OCI-LY7 (cell line): ENCODE measurements at regions not wholly inside any gene's neighbourhood (a gene's known extent, or its start where the extent isn't known, plus 50 kb on each side); places are given as distances from the start of the nearest gene placed in this dataset.

Source experiments
- BruUV-seq: library from RNA; stranded (reverse); fragments of 400-500 nt; replicated peaks from 2 replicates; lab custom pipeline; 2021; lab: Mats Ljungman, UMichigan
- CTCF ChIA-PET: fragments of 300-600 bp; sonication (Branson Sonifier 250); formaldehyde crosslinking; loops from one replicate; lab custom pipeline; 2022; ENCODE audit warnings: antibody characterized with exemption; ENCODE audit not compliant: unreplicated experiment; lab: Charles Lee
- POLR2A ChIA-PET: fragments of 300-600 bp; sonication (Branson Sonifier 250); formaldehyde crosslinking; loops from one replicate; lab custom pipeline; 2022; ENCODE audit warnings: antibody characterized with exemption; lab: Charles Lee
- DNase-seq: peaks from one replicate; pipeline ENCODE4 v3.0.0-alpha.2; 2015; ENCODE audit warnings: low spot score
- H2AFZ ChIP-seq: fragments of 200-600 bp; sonication (generic), shearing (Covaris generic); 2 replicates; pipeline ENCODE4 v1.6.1; 2014; ENCODE audit warnings: mild to moderate bottlenecking, antibody characterized with exemption, low read length, moderate library complexity
- H3K27ac ChIP-seq: fragments of 200-600 bp; sonication (generic); 2 replicates; pipeline ENCODE4 v1.5.1; 2014; ENCODE audit warnings: mixed run types, low read depth, mild to moderate bottlenecking, moderate library complexity, low read length, inconsistent platforms; ENCODE audit not compliant: poor library complexity, severe bottlenecking
- H3K36me3 ChIP-seq: fragments of 200-600 bp; sonication (generic); 2 replicates; pipeline ENCODE4 v1.6.1; 2014; ENCODE audit warnings: mild to moderate bottlenecking, antibody characterized with exemption, low read length, moderate library complexity, mixed read lengths; ENCODE audit not compliant: insufficient read depth
- H3K4me1 ChIP-seq: fragments of 200-600 bp; sonication (generic); 2 replicates; pipeline ENCODE4 v1.5.1; 2014; ENCODE audit warnings: mild to moderate bottlenecking, low read length; ENCODE audit not compliant: insufficient read depth, poor library complexity, severe bottlenecking
- H3K4me2 ChIP-seq: fragments of 200-600 bp; sonication (generic); 2 replicates; pipeline ENCODE4 v1.6.1; 2014; ENCODE audit warnings: mild to moderate bottlenecking, low read length
- H3K4me3 ChIP-seq: fragments of 200-600 bp; sonication (generic); 2 replicates; pipeline ENCODE4 v1.5.1; 2014; ENCODE audit warnings: mild to moderate bottlenecking, low read depth, low read length; ENCODE audit not compliant: poor library complexity, severe bottlenecking
- H3K79me2 ChIP-seq: fragments of 200-600 bp; sonication (generic); 2 replicates; pipeline ENCODE4 v1.6.1; 2016; ENCODE audit warnings: low read depth, mild to moderate bottlenecking, low read length, moderate library complexity, mixed read lengths; ENCODE audit not compliant: insufficient read depth
- H3K9me2 ChIP-seq: fragments of 200-600 bp; sonication (generic); 2 replicates; pipeline ENCODE4 v1.6.1; 2016; ENCODE audit warnings: mild to moderate bottlenecking, low read length, mixed read lengths; ENCODE audit not compliant: insufficient read depth
- H3K9me3 ChIP-seq: fragments of 200-600 bp; sonication (generic); 2 replicates; pipeline ENCODE4 v1.6.1; 2014; ENCODE audit warnings: mild to moderate bottlenecking, mixed run types, low read length, mixed read lengths
- H4K20me1 ChIP-seq: fragments of 200-600 bp; sonication (generic); 2 replicates; pipeline ENCODE4 v1.6.1; 2014; ENCODE audit warnings: mild to moderate bottlenecking, antibody characterized with exemption, low read length, moderate library complexity, mixed read lengths; ENCODE audit not compliant: insufficient read depth
- CTCF ChIP-seq: fragments of 200-600 bp; sonication (generic); conservative IDR thresholded peaks from 2 replicates; pipeline ENCODE4 v1.5.1; 2014; ENCODE audit warnings: mild to moderate bottlenecking, antibody characterized with exemption, low read length, moderate library complexity, mixed read lengths
- EZH2phosphoT487 ChIP-seq: fragments of 200-600 bp; sonication (generic); IDR thresholded peaks from 2 replicates; pipeline ENCODE4 v1.6.1; 2018; ENCODE audit warnings: low read depth, borderline replicate concordance, mild to moderate bottlenecking, mixed run types, antibody characterized with exemption, low read length, moderate library complexity, mixed read lengths
- intact Hi-C: fragments of 100-400 bp; cut with micrococcal nuclease; formaldehyde crosslinking; loops from one replicate; pipeline ENCODE4 v1.10.0; 2022; ENCODE audit not compliant: unreplicated experiment

DNA sequence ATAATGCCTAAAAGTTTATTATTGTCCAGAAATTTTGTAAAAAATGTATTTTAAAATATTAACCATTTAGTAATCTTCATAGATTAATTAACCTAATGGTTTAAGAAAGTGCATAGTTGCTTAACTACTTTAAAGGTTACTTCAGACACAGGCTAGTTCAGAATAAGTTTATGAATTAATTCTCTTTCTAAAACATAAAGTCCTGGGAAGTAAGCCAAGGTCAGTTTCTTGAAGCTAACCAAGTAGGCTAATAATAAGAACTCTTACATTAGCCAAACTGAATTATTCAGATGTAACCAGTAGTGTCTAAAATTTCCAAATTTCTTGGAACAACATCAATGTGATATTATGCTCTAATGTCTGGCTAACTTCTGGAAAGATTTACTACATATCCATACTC, 790.4 kb downstream of the NCAM2 start:
- BruUV-seq = no TSS peak
- Histone ChIP-seq H3K9me3 (peaks cover 30% of the 10 kb centered on the region; the same call in 1 of the 2 replicates), H3K4me3 (no peak overlapping the region), H4K20me1 (no peaks in the 10 kb centered on the region), H3K27ac (no peak overlapping the region), H3K79me2 (no peaks in the 10 kb centered on the region), H3K36me3 (no peaks in the 10 kb centered on the region), H3K9me2 (no peaks in the 10 kb centered on the region), H2AFZ (no peak overlapping the region), H3K4me1 (no peaks in the 10 kb centered on the region), H3K4me2 (no peak overlapping the region)
- ChIA-PET CTCF (no interaction called here), POLR2A (interaction anchor here (0.5 kb wide), 1 partner anchor 38 kb away, joined by 3 read pairs; no protein-coding TSS in a partner anchor)
- DNase-seq = no peak
- intact Hi-C loops = no loop called here
- TF ChIP-seq CTCF (no peak), EZH2phosphoT487 (no peak)

- no TSS peak for BruUV-seq
- H3K4me2 ChIP-seq = no peak overlapping the region
- H3K9me2 ChIP-seq = no peaks in the 10 kb centered on the region
- no peaks in the 10 kb centered on the region for H3K4me1 ChIP-seq
- H4K20me1 ChIP-seq = no peaks in the 10 kb centered on the region
- H2AFZ ChIP-seq = no peak overlapping the region
- no peaks in the 10 kb centered on the region for H3K79me2 ChIP-seq
- H3K27ac ChIP-seq = no peak overlapping the region
- no peak overlapping the region for H3K4me3 ChIP-seq
- H3K9me3 ChIP-seq = peaks cover 21% of the 10 kb centered on the region; the same call in 1 of the 2 replicates
- TF ChIP-seq EZH2phosphoT487 (no peak), CTCF (no peak)
- ChIA-PET POLR2A (no interaction called here), CTCF (no interaction called here)
- intact Hi-C loops = no loop called here
- H3K36me3 ChIP-seq = no peaks in the 10 kb centered on the region
- no peak for DNase-seq
Observed at GRCh38 chr21:21801921-21802320, 803.7 kb downstream of the NCAM2 start.

DNA sequence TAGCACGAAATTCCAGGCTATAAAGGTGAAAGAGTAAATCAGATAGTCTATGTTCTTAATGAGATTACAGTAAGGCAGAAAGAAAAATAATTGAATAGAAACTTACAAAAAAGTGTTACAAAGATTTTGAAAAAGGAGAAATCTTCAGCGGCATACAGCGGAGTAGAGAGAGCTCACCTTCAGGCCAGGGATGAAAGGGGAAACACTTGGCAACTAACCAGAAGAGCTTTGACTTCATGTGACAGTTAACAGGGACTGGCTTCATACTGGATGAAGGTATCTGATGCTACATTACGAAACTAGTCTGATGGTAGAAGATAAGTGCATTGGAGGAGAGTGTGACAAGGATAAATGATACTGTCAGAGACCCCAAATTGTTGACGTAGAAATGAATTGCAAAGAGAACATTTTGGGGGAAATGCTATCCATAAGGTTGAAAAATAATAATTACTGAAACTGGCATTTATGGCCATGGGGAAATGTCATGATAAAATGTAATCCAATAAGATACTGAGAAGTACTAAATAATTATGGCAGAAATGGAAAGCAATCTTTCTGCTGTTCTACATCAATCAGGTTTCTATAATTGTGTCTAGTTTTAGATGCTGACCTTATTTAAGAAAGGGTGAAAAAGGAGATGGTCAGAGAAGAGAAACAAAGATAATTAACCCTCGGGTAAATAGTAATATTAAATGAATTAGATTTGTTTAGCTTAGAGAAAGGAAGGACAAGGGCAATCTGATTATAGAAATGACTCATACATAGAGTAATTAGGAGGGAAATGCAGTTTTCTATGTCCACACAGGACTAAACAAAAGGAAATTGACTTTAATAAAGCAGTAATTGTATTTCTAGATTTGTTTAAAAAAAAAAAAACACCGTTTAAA, 808.7 kb downstream of the NCAM2 start:
- CTCF ChIA-PET = no interaction called here
- POLR2A ChIA-PET = no interaction called here
- intact Hi-C loops = no loop called here
- Histone ChIP-seq H2AFZ (no peak overlapping the region), H3K9me3 (peaks cover 12% of the 10 kb centered on the region; the same call in 1 of the 2 replicates), H3K4me1 (no peaks in the 10 kb centered on the region), H3K27ac (no peak overlapping the region), H4K20me1 (no peaks in the 10 kb centered on the region), H3K36me3 (no peaks in the 10 kb centered on the region), H3K79me2 (no peaks in the 10 kb centered on the region), H3K4me2 (no peak overlapping the region), H3K4me3 (no peak overlapping the region), H3K9me2 (no peaks in the 10 kb centered on the region)
- no peak for DNase-seq
- TF ChIP-seq CTCF (no peak), EZH2phosphoT487 (no peak)
- BruUV-seq = no TSS peak
